Thyroid gland (tissue), 4 donors: ENCODE measurements at regions not wholly inside any gene's neighbourhood (a gene's known extent, or its start where the extent isn't known, plus 50 kb on each side); places are given as distances from the start of the nearest gene placed in this dataset.
A peak's percentile ranks its signal among the peaks of the same experiment; 100 is the strongest.

ENCODE experiments used
- DNase-seq, 2 donors: peaks; one replicate each; pipeline ENCODE4 v3.0.0-alpha.2; 2019
- H3K27ac ChIP-seq, 3 donors: fragments of 200-600 bp; sonication (generic); 1 replicate in 2 of 3; 2 replicates in 1 of 3; pipeline ENCODE4 v1.5.1; 2016 to 2019; ENCODE audit warnings: mild to moderate bottlenecking in 1 of 3, moderate library complexity in 1 of 3
- H3K27me3 ChIP-seq: fragments of 200-600 bp; sonication (generic); one replicate; pipeline ENCODE4 v1.5.1; 2019
- H3K36me3 ChIP-seq, 2 donors: fragments of 200-600 bp; sonication (generic); one replicate each; pipeline ENCODE4 v1.5.1; 2016 to 2019
- H3K4me1 ChIP-seq, 2 donors: fragments of 200-600 bp; sonication (generic); one replicate each; pipeline ENCODE4 v1.5.1; 2017 to 2019
- H3K4me3 ChIP-seq, 3 donors: fragments of 200-600 bp; sonication (generic); replicated peaks in 1 of 3; 1 replicate in 2 of 3; 2 replicates in 1 of 3; pipeline ENCODE4 v1.5.1; 2016; ENCODE audit warnings: mild to moderate bottlenecking in 1 of 3
- H3K9me3 ChIP-seq: fragments of 200-600 bp; sonication (generic); one replicate; pipeline ENCODE4 v1.5.1; 2017
- CTCF ChIP-seq, 6 experiments: fragments of 200-600 bp in 3 of 6; fragments of 450-650 bp in 3 of 6; sonication (generic) in 3 of 6; IDR thresholded peaks; one replicate each; pipeline ENCODE4 v1.5.1; 2016 to 2019; ENCODE audit warnings: antibody characterized with exemption in 6 of 6, mild to moderate bottlenecking in 2 of 6, inconsistent platforms in 1 of 6, moderate library complexity in 1 of 6
- POLR2A ChIP-seq, 2 donors: fragments of 450-650 bp; IDR thresholded peaks; one replicate each; pipeline ENCODE4 v1.6.1; 2017; ENCODE audit warnings: antibody characterized with exemption in 2 of 2, mild to moderate bottlenecking in 2 of 2, moderate library complexity in 1 of 2
- WGBS, 2 donors: methylation state at CpG; one replicate each; pipeline ENCODE4 v1.1.5; 2017; 5-methylcytosine and 5-hydroxymethylcytosine counted together
- intact Hi-C: fragments of 100-400 bp; cut with DNase I; formaldehyde crosslinking; loops from one replicate; pipeline ENCODE4 v1.15.1; 2023

GRCh38 chr1:116311756-116312680, 61.0 kb upstream of the ATP1A1 start:
- Histone ChIP-seq H3K27me3 (no peaks in the 10 kb centered on the region), H3K27ac (peak overlapping the region; percentile 92 to 98 (median 96)), H3K4me1 (peaks cover 40 to 46% of the 10 kb centered on the region in 2 donors), H3K9me3 (no peaks in the 10 kb centered on the region), H3K4me3 (no peak overlapping the region), H3K36me3 (no peaks in the 10 kb centered on the region)
- peak; percentile 95 to 96 for DNase-seq
- 40% methylated on average over 15 of the region's 15 CpGs for WGBS, 2 donors
- TF ChIP-seq CTCF (IDR thresholded peaks at IDR 0.05), result peak in 1 of 6 experiments; percentile 17
- no peak for TF ChIP-seq POLR2A (IDR thresholded peaks at IDR 0.05)
- intact Hi-C loops, result no loop called here

- Histone ChIP-seq H3K9me3 (no peaks in the 10 kb centered on the region), H3K27ac (peak overlapping the region; percentile 92 to 98 (median 96)), H3K4me1 (peaks cover 40 to 46% of the 10 kb centered on the region in 2 donors), H3K36me3 (no peaks in the 10 kb centered on the region), H3K4me3 (no peak overlapping the region), H3K27me3 (no peaks in the 10 kb centered on the region)
- DNase-seq, result peak in 1 of 2 donors; percentile 34
- TF ChIP-seq POLR2A (IDR thresholded peaks at IDR 0.05) (peak in 1 of 2 donors; percentile 34), CTCF (IDR thresholded peaks at IDR 0.05) (no peak)
- 32 to 40% methylated on average over 2 of the region's 2 CpGs for WGBS, 2 donors
- intact Hi-C loops, result no loop called here
Measured at GRCh38 chr1:116312681-116313069, 60.4 kb upstream of the ATP1A1 start.

GRCh38 chr1:116313776-116314175, 59.3 kb upstream of the ATP1A1 start:
- Histone ChIP-seq H3K4me3 (no peak overlapping the region), H3K27me3 (no peaks in the 10 kb centered on the region), H3K36me3 (no peaks in the 10 kb centered on the region), H3K9me3 (no peaks in the 10 kb centered on the region), H3K27ac (peak overlapping the region; percentile 92 to 98 (median 96)), H3K4me1 (peaks cover 40 to 45% of the 10 kb centered on the region in 2 donors)
- TF ChIP-seq POLR2A (IDR thresholded peaks at IDR 0.05) (no peak), CTCF (IDR thresholded peaks at IDR 0.05) (no peak)
- no peak for DNase-seq
- intact Hi-C loops, result no loop called here
- 95% methylated on average over 2 of the region's 2 CpGs for WGBS, 2 donors

GRCh38 chr1:116314305-116314919, 58.6 kb upstream of the ATP1A1 start:
- Histone ChIP-seq H3K27ac (peak overlapping the region in 2 of 3 donors; percentile 4 to 96), H3K9me3 (no peaks in the 10 kb centered on the region), H3K4me1 (peaks cover 40% of the 10 kb centered on the region in 2 donors), H3K36me3 (no peaks in the 10 kb centered on the region), H3K4me3 (no peak overlapping the region), H3K27me3 (no peaks in the 10 kb centered on the region)
- intact Hi-C loops, result no loop called here
- peak; percentile 31 to 46 for DNase-seq
- TF ChIP-seq POLR2A (IDR thresholded peaks at IDR 0.05) (no peak), CTCF (IDR thresholded peaks at IDR 0.05) (no peak)
- 90% methylated on average over 5 of the region's 5 CpGs for WGBS, 2 donors

GRCh38 chr1:116316373-116316772, 56.7 kb upstream of the ATP1A1 start:
- H3K27ac ChIP-seq, result no peak overlapping the region
- no peaks in the 10 kb centered on the region for H3K36me3 ChIP-seq
- H3K9me3 ChIP-seq, result no peaks in the 10 kb centered on the region
- no peak overlapping the region for H3K4me3 ChIP-seq
- DNase-seq, result no peak
- H3K27me3 ChIP-seq, result no peaks in the 10 kb centered on the region
- TF ChIP-seq POLR2A (IDR thresholded peaks at IDR 0.05) (no peak), CTCF (IDR thresholded peaks at IDR 0.05) (no peak)
- intact Hi-C loops, result no loop called here
- 83 to 94% methylated on average over 2 of the region's 2 CpGs for WGBS, 2 donors
- peaks cover 21 to 30% of the 10 kb centered on the region in 2 donors for H3K4me1 ChIP-seq
